H1 (cell line): ENCODE measurements at regions not wholly inside any gene's neighbourhood (a gene's known extent, or its start where the extent isn't known, plus 50 kb on each side); places are given as distances from the start of the nearest gene placed in this dataset.

Experiments used
- CBX8 ChIP-seq: fragments of 300-800, 300-1000 bp; sonication (generic); IDR thresholded peaks from 2 replicates; pipeline ENCODE4 v1.7.1; 2016; ENCODE audit warnings: low read depth, low read length, borderline replicate concordance
- CHD7 ChIP-seq: fragments of 300-600 bp; sonication (generic); IDR thresholded peaks from 2 replicates; pipeline ENCODE4 v1.7.1; 2012; ENCODE audit warnings: low read length, moderate library complexity, mild to moderate bottlenecking, inconsistent platforms; ENCODE audit not compliant: insufficient replicate concordance
- POLR2AphosphoS5 ChIP-seq: IDR thresholded peaks from 2 replicates; pipeline ENCODE4 v1.6.1; 2011; ENCODE audit warnings: low read depth, low read length
- POU5F1 ChIP-seq: IDR thresholded peaks from 2 replicates; pipeline ENCODE4 v1.6.1; 2011; ENCODE audit warnings: low read depth, mild to moderate bottlenecking, low read length, moderate library complexity
- YY1 ChIP-seq: IDR thresholded peaks from 2 replicates; pipeline ENCODE4 v1.6.1; 2011; ENCODE audit warnings: low read depth, mild to moderate bottlenecking, low read length

GRCh38 chr4:115456231-115456630 lies 342.8 kb upstream of the NDST4 start (continued):
- TF ChIP-seq CHD7, result no peak
- TF ChIP-seq POLR2AphosphoS5, result no peak
- TF ChIP-seq YY1, result no peak
- no peak for TF ChIP-seq POU5F1
- TF ChIP-seq CBX8, result no peak
